T47D (cell line): ENCODE measurements at regions not wholly inside any gene's neighbourhood (a gene's known extent, or its start where the extent isn't known, plus 50 kb on each side); places are given as distances from the start of the nearest gene placed in this dataset.
"Not testable (repeated sequence)": the region's sequence is repeated elsewhere in the genome, so short reads cannot be mapped to it uniquely, and the experiment has no call there.

Experiments
- DNase-seq, 2 experiments: peaks; one replicate each; pipeline versions ENCODE4 v3.0.0 to v3.0.0-alpha.2; 2011 to 2012; ENCODE audit warnings: low read depth in 1 of 2, low spot score in 1 of 2
- JUND ChIP-seq: IDR thresholded peaks from 2 replicates; pipeline ENCODE4 v1.6.1; 2012; ENCODE audit warnings: low read depth
- in situ Hi-C: cut with HindIII; loops from 2 replicates; pipeline ENCODE4 v1.10.0; 2016; ENCODE audit warnings: low sequenced_read_pairs, low pct_unique_long_range_greater_than_20kb

- peak in 1 of 2 experiments; percentile 10 for DNase-seq
- TF ChIP-seq JUND = no peak
- in situ Hi-C loops = no loop called here
Observed at GRCh38 chr5:1998716-1999317, 116.1 kb upstream of the IRX4 start.

- TF ChIP-seq JUND = no peak
- in situ Hi-C loops = no loop called here
- no peak for DNase-seq
Observed at GRCh38 chr5:1998348-1998669, 115.6 kb upstream of the IRX4 start.

GRCh38 chr5:1997640-1998347 is 115.1 kb upstream of the IRX4 start:
- TF ChIP-seq JUND = no peak
- no peak for DNase-seq
- in situ Hi-C loops = no loop called here

GRCh38 chr5:1995491-1995890 is 112.8 kb upstream of the IRX4 start:
- no peak for TF ChIP-seq JUND
- no peak for DNase-seq
- in situ Hi-C loops = no loop called here

- in situ Hi-C loops = no loop called here
- no peak for DNase-seq
- no peak for TF ChIP-seq JUND
Observed at GRCh38 chr5:1987471-1987870, 104.7 kb upstream of the IRX4 start.

GRCh38 chr5:1985781-1986180 is 103.1 kb upstream of the IRX4 start:
- no peak for DNase-seq
- in situ Hi-C loops = no loop called here
- TF ChIP-seq JUND = no peak

GRCh38 chr5:1983919-1984695 is 101.4 kb upstream of the IRX4 start:
- no peak for DNase-seq
- no peak for TF ChIP-seq JUND
- in situ Hi-C loops = no loop called here

GRCh38 chr5:1983401-1983800 is 100.7 kb upstream of the IRX4 start:
- no peak for DNase-seq
- in situ Hi-C loops = no loop called here
- TF ChIP-seq JUND = no peak

GRCh38 chr5:1982561-1982960 is 99.8 kb upstream of the IRX4 start:
- DNase-seq, in situ Hi-C loops: not testable (repeated sequence)

GRCh38 chr5:1975898-1976765 is 93.4 kb upstream of the IRX4 start:
- in situ Hi-C loops = no loop called here
- peak in 1 of 2 experiments; percentile 10 for DNase-seq
- TF ChIP-seq JUND = no peak

GRCh38 chr5:1975406-1975715 is 92.6 kb upstream of the IRX4 start:
- in situ Hi-C loops = no loop called here
- DNase-seq = no peak
- TF ChIP-seq JUND = no peak

GRCh38 chr5:1974501-1975405 is 92.0 kb upstream of the IRX4 start:
- no peak for DNase-seq
- in situ Hi-C loops = no loop called here
- no peak for TF ChIP-seq JUND
